Thoracic aorta (tissue), 2 donors: ENCODE measurements at regions not wholly inside any gene's neighbourhood (a gene's known extent, or its start where the extent isn't known, plus 50 kb on each side); places are given as distances from the start of the nearest gene placed in this dataset.

Experiments used
- ATAC-seq: fragments of 150-250 bp; one replicate; pipeline ENCODE4 v1.8.0; 2017; ENCODE audit warnings: low read depth; ENCODE audit not compliant: insufficient number of reproducible peaks, low FRiP score
- DNase-seq: peaks from one replicate; pipeline ENCODE4 v3.0.0-alpha.2; 2020; ENCODE audit warnings: low spot score
- H3K27ac ChIP-seq, 2 donors: fragments of 200-600 bp; sonication (generic); 1 replicate in 1 of 2; 2 replicates in 1 of 2; pipeline ENCODE4 v1.5.1; 2016; ENCODE audit warnings: mild to moderate bottlenecking in 2 of 2, moderate library complexity in 2 of 2
- H3K27me3 ChIP-seq: fragments of 200-600 bp; sonication (generic); replicated peaks from 2 replicates; pipeline ENCODE4 v1.6.0; 2016; ENCODE audit warnings: mild to moderate bottlenecking; ENCODE audit not compliant: insufficient read depth
- H3K36me3 ChIP-seq: fragments of 200-600 bp; sonication (generic); one replicate; pipeline ENCODE4 v1.5.1; 2016
- H3K4me1 ChIP-seq, 2 donors: fragments of 200-600 bp; sonication (generic); 1 replicate in 1 of 2; 2 replicates in 1 of 2; pipeline versions ENCODE4 v1.5.1 to v1.6.0; 2016; ENCODE audit warnings: low read depth in 2 of 2, mild to moderate bottlenecking in 1 of 2; ENCODE audit not compliant: control insufficient read depth in 1 of 2
- H3K4me3 ChIP-seq: fragments of 200-600 bp; sonication (generic); 2 replicates; pipeline ENCODE4 v1.5.1; 2016; ENCODE audit warnings: mild to moderate bottlenecking
- H3K9me3 ChIP-seq: fragments of 200-600 bp; sonication (generic); 2 replicates; pipeline ENCODE4 v1.5.1; 2016
- TF ChIP-seq, protein P1 (sequence below): fragments of 200-600 bp; sonication (generic); IDR thresholded peaks from one replicate; pipeline ENCODE4 v1.5.1; 2019; ENCODE audit warnings: antibody characterized with exemption

DNA sequence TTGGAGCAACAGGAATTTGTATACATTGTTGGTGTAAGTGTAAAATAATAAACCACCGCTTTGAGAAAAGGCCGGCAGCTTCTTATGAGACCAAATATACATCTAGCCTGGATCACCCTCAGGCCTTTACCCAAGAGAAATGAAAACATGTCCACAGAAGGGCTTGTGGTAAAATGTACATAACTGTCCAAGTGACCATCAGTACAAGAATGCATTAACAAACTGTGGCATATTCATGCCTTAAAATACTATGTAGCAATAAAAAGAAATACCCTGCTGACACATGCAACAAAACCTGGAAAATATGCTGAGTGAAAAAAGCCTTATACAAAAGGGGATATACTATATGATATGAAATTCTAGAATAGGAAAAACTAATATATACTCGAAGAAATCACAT lies 311.9 kb upstream of the TRPC7 start:
- Histone ChIP-seq H3K36me3 (no peaks in the 10 kb centered on the region), H3K27me3 (no peaks in the 10 kb centered on the region), H3K27ac (no peak overlapping the region), H3K4me1 (no peaks in the 10 kb centered on the region), H3K4me3 (no peak overlapping the region), H3K9me3 (no peaks in the 10 kb centered on the region)
- DNase-seq = no peak
- TF ChIP-seq, protein P1, sequence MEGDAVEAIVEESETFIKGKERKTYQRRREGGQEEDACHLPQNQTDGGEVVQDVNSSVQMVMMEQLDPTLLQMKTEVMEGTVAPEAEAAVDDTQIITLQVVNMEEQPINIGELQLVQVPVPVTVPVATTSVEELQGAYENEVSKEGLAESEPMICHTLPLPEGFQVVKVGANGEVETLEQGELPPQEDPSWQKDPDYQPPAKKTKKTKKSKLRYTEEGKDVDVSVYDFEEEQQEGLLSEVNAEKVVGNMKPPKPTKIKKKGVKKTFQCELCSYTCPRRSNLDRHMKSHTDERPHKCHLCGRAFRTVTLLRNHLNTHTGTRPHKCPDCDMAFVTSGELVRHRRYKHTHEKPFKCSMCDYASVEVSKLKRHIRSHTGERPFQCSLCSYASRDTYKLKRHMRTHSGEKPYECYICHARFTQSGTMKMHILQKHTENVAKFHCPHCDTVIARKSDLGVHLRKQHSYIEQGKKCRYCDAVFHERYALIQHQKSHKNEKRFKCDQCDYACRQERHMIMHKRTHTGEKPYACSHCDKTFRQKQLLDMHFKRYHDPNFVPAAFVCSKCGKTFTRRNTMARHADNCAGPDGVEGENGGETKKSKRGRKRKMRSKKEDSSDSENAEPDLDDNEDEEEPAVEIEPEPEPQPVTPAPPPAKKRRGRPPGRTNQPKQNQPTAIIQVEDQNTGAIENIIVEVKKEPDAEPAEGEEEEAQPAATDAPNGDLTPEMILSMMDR = no peak
- no peak for ATAC-seq

DNA sequence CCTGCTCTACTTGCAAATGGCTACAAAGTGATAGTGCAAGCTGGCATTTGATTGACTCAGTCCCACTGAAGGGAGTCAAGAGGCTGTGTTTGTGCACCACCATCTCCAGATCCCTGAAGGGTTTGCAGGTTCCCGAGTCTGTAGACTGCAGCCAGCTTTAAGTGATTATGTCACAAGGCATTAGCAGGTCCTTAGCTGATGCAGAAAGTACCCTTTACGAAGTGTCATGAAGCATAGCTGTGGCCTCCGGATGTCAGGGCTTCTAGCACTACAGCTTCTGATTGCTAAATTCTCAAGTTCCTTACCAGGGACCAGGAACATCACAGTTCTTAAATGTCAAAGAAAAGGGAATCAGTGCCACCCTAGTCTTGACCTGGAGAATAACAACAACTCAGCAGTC lies 311.3 kb upstream of the TRPC7 start:
- no peaks in the 10 kb centered on the region for H3K36me3 ChIP-seq
- ATAC-seq (no peak), DNase-seq (no peak)
- H3K27me3 ChIP-seq = no peaks in the 10 kb centered on the region
- H3K9me3 ChIP-seq = no peaks in the 10 kb centered on the region
- no peaks in the 10 kb centered on the region for H3K4me1 ChIP-seq
- H3K4me3 ChIP-seq = no peak overlapping the region
- TF ChIP-seq, protein P1 = no peak
- no peak overlapping the region for H3K27ac ChIP-seq

DNA sequence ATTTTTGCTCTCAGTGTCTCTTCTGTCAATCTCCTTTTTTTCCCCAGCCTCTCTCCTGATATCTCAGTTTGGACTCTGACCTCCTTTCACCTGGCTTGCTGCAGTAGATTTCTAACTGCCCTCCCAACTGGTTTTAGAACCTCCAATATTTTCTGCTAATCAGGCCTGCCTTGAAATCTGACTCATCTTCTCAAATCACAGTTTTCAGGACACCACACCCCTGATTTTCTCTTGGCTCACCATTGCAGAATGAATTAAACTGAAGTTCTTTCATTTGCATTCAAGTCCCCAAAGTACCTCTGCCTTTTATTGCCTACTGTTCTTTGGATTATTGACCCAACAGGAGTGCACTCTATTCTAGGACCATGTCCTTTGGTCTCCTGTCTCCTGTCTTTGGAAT lies 310.4 kb upstream of the TRPC7 start:
- Histone ChIP-seq H3K4me3 (no peak overlapping the region), H3K27ac (no peak overlapping the region), H3K4me1 (no peaks in the 10 kb centered on the region), H3K27me3 (no peaks in the 10 kb centered on the region), H3K9me3 (no peaks in the 10 kb centered on the region), H3K36me3 (no peaks in the 10 kb centered on the region)
- TF ChIP-seq, protein P1 = no peak
- ATAC-seq = no peak
- no peak for DNase-seq

DNA sequence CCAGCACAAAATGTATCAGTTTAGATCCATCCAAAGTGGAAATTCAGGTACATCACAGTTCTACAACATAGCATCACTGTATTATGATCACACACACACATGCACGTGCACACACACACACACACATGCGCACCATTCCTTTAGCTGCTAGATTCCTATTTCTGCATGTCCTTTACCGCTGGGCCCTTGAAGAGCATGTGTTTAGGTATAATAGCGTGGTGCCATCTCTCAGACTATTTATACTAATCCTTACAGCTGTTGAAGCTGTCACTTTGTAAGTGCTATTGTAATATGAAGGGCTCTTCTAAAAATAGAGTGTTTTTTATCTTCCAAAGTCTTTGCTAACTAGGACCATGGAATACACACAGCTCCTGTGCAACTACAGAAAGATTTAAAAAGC lies 308.8 kb upstream of the TRPC7 start:
- ATAC-seq = no peak
- no peak for DNase-seq
- no peaks in the 10 kb centered on the region for H3K36me3 ChIP-seq
- no peaks in the 10 kb centered on the region for H3K9me3 ChIP-seq
- TF ChIP-seq, protein P1 = no peak
- H3K27ac ChIP-seq = no peak overlapping the region
- H3K4me1 ChIP-seq = no peaks in the 10 kb centered on the region
- H3K4me3 ChIP-seq = no peak overlapping the region
- H3K27me3 ChIP-seq = no peaks in the 10 kb centered on the region

DNA sequence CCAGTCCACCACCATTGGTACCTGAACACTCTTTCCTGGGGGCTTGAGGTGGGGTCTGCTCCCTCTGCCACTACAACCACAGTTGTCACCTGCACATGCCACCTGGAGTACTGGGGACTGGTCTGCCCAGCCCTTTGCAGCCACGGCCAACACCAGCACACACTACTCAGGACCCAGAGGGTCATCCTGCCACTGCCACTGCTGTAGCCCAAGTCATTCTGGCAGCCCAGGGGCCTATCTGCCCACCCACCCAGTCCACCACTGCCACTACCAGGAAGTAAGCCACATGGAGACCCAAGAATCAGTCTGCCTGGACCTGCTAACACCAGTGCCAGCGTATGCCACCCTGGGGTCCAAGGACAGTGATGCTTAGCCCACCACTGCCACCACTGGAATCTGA lies 302.4 kb upstream of the TRPC7 start:
- Histone ChIP-seq H3K4me1 (no peaks in the 10 kb centered on the region), H3K4me3 (no peak overlapping the region), H3K27ac (no peak overlapping the region), H3K9me3 (no peaks in the 10 kb centered on the region), H3K36me3 (no peaks in the 10 kb centered on the region), H3K27me3 (no peaks in the 10 kb centered on the region)
- TF ChIP-seq, protein P1 = no peak
- DNase-seq (no peak), ATAC-seq (no peak)
